ENCODE measurements at regions not wholly inside any gene's neighbourhood (a gene's known extent, or its start where the extent isn't known, plus 50 kb on each side); places are given as distances from the start of the nearest gene placed in this dataset.

- POLR2A ChIA-PET (ENCODE audit: unreplicated experiment) = no interaction called here
- in situ Hi-C loops (cut with MboI; ENCODE audit: low sequenced_read_pairs) = no loop called here
Measured at GRCh38 chr11:129605815-129606214, 209.8 kb upstream of the TMEM45B start.

More at GRCh38 chr11:129605815-129606214, 209.8 kb upstream of the TMEM45B start:
- Histone ChIP-seq H3K4me2 (ENCODE audit: low read depth, low read length) (no peak overlapping the region), H3K23ac (ENCODE audit: low read depth, low read length) (no peak overlapping the region), H3K9me3 (ENCODE audit: control insufficient read depth, insufficient read depth, low read length) (no peaks in the 10 kb centered on the region), H2BK20ac (ENCODE audit: low read depth, low read length) (no peak overlapping the region), H3K4ac (ENCODE audit: low read depth, low read length) (no peak overlapping the region), H4K8ac (ENCODE audit: low read depth in 2 of 2, low read length in 2 of 2) (no peak overlapping the region), H2AK5ac (ENCODE audit: low read depth, low read length) (no peak overlapping the region), H3K14ac (replicated peaks; ENCODE audit: low read depth, low read length) (no peak overlapping the region), H2BK120ac (ENCODE audit: low read depth, low read length) (no peak overlapping the region), H3K9ac (ENCODE audit: low read depth, low read length) (no peak overlapping the region), H3K9me1 (ENCODE audit: insufficient read depth, low read length) (no peaks in the 10 kb centered on the region), H3K79me1 (ENCODE audit: low read depth in 1 of 2, low read length in 2 of 2) (no peaks in the 10 kb centered on the region), H3K27ac (ENCODE audit: insufficient read depth, low read length) (no peak overlapping the region), H3K36me3 (ENCODE audit: control insufficient read depth, insufficient read depth, low read length) (no peaks in the 10 kb centered on the region), H3K4me1 (ENCODE audit: control insufficient read depth, insufficient read depth, low read length) (no peaks in the 10 kb centered on the region), H3K56ac (ENCODE audit: extremely low read depth, insufficient read depth, low read length) (no peak overlapping the region), H4K20me1 (ENCODE audit: insufficient read depth, low read length) (no peaks in the 10 kb centered on the region), H3K4me3 (ENCODE audit: insufficient read depth, low read depth, low read length) (no peak overlapping the region), H2AK9ac (replicated peaks; ENCODE audit: low read depth, low read length, poor library complexity) (no peak overlapping the region), H2AFZ (replicated peaks; ENCODE audit: low read length, poor library complexity) (no peak overlapping the region), H3K27me3 (ENCODE audit: control insufficient read depth, insufficient read depth, low read length) (peaks cover 4% of the 10 kb centered on the region; the same call in 1 of the 2 replicates), H2BK5ac (ENCODE audit: low read depth, low read length, poor library complexity, severe bottlenecking) (no peak overlapping the region), H4K5ac (ENCODE audit: low read depth, low read length) (no peak overlapping the region), H4K91ac (ENCODE audit: insufficient read depth, low read depth, low read length) (no peak overlapping the region), H3K18ac (ENCODE audit: low read depth, low read length) (no peak overlapping the region), H2BK15ac (ENCODE audit: low read depth, low read length) (no peak overlapping the region)
- no peak for ATAC-seq (ENCODE audit: low read depth)
- intact Hi-C loops (cut with micrococcal nuclease) (no loop called here), dilution Hi-C loops (cut with HindIII; ENCODE audit: low sequenced_read_pairs, unreplicated experiment) (no loop called here)
- no TSS peak for BruUV-seq (replicated peaks)
- DNase-seq = no peak
- TF ChIP-seq RCOR1 (IDR thresholded peaks at IDR 0.05; ENCODE audit: insufficient replicate concordance, low read length) (no peak), POLR2A (IDR thresholded peaks at IDR 0.05; ENCODE audit: low read depth, low read length) (no peak), MAZ (IDR thresholded peaks at IDR 0.05; ENCODE audit: borderline replicate concordance, low read depth, low read length) (no peak), RFX5 (IDR thresholded peaks at IDR 0.05; ENCODE audit: low read depth, low read length) (no peak), ELK1 (IDR thresholded peaks at IDR 0.05; ENCODE audit: borderline replicate concordance, low read depth, low read length) (no peak), USF2 (IDR thresholded peaks at IDR 0.05; ENCODE audit: low read depth, low read length) (no peak), NFE2L2 (IDR thresholded peaks at IDR 0.05; ENCODE audit: low read depth, low read length) (no peak), FOS (IDR thresholded peaks at IDR 0.05; ENCODE audit: low read depth, low read length) (no peak), SMC3 (IDR thresholded peaks at IDR 0.05; ENCODE audit: low read depth, low read length) (no peak), CHD1 (IDR thresholded peaks at IDR 0.05; ENCODE audit: low read depth, low read length) (no peak), RAD21 (IDR thresholded peaks at IDR 0.05; ENCODE audit: low read length) (no peak), MXI1 (IDR thresholded peaks at IDR 0.05; ENCODE audit: borderline replicate concordance, low read depth, low read length) (no peak)
- TF ChIP-seq, protein P1, sequence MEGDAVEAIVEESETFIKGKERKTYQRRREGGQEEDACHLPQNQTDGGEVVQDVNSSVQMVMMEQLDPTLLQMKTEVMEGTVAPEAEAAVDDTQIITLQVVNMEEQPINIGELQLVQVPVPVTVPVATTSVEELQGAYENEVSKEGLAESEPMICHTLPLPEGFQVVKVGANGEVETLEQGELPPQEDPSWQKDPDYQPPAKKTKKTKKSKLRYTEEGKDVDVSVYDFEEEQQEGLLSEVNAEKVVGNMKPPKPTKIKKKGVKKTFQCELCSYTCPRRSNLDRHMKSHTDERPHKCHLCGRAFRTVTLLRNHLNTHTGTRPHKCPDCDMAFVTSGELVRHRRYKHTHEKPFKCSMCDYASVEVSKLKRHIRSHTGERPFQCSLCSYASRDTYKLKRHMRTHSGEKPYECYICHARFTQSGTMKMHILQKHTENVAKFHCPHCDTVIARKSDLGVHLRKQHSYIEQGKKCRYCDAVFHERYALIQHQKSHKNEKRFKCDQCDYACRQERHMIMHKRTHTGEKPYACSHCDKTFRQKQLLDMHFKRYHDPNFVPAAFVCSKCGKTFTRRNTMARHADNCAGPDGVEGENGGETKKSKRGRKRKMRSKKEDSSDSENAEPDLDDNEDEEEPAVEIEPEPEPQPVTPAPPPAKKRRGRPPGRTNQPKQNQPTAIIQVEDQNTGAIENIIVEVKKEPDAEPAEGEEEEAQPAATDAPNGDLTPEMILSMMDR (conservative IDR thresholded peaks at IDR 0.05; ENCODE audit: low read depth, low read length) = no peak
- CTCF ChIA-PET = no interaction called here

All from IMR-90 (cell line).